Right lobe of liver (tissue), 4 donors: ENCODE measurements at regions not wholly inside any gene's neighbourhood (a gene's known extent, or its start where the extent isn't known, plus 50 kb on each side); places are given as distances from the start of the nearest gene placed in this dataset.

Experiments used
- POLR2A ChIP-seq: fragments of 450-650 bp; IDR thresholded peaks from one replicate; pipeline ENCODE4 v1.6.1; 2017; ENCODE audit warnings: antibody characterized with exemption, mild to moderate bottlenecking
- TF ChIP-seq, protein P1 (sequence below), 4 donors: fragments of 200-600 bp in 3 of 4; fragments of 450-650 bp in 1 of 4; IDR thresholded peaks; one replicate each; pipeline versions ENCODE4 v1.5.1 to v1.8.0; 2016 to 2022; ENCODE audit warnings: antibody characterized with exemption in 4 of 4, mild to moderate bottlenecking in 2 of 4
- donor health status: DM: no; HTN: no; CAD: no.
- donor health status: DM: no; HTN: no; CAD: no.
- donor health status: DM: no; HTN: yes; CAD: no.

GRCh38 chr3:35194666-35195065, 444.7 kb upstream of the ARPP21 start:
- TF ChIP-seq, protein P1, sequence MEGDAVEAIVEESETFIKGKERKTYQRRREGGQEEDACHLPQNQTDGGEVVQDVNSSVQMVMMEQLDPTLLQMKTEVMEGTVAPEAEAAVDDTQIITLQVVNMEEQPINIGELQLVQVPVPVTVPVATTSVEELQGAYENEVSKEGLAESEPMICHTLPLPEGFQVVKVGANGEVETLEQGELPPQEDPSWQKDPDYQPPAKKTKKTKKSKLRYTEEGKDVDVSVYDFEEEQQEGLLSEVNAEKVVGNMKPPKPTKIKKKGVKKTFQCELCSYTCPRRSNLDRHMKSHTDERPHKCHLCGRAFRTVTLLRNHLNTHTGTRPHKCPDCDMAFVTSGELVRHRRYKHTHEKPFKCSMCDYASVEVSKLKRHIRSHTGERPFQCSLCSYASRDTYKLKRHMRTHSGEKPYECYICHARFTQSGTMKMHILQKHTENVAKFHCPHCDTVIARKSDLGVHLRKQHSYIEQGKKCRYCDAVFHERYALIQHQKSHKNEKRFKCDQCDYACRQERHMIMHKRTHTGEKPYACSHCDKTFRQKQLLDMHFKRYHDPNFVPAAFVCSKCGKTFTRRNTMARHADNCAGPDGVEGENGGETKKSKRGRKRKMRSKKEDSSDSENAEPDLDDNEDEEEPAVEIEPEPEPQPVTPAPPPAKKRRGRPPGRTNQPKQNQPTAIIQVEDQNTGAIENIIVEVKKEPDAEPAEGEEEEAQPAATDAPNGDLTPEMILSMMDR (IDR thresholded peaks at IDR 0.05) = no peak
- TF ChIP-seq POLR2A = no peak
